PC-9 (cell line): ENCODE measurements at regions not wholly inside any gene's neighbourhood (a gene's known extent, or its start where the extent isn't known, plus 50 kb on each side); places are given as distances from the start of the nearest gene placed in this dataset.

ENCODE experiments used
- BruUV-seq: library from RNA; stranded (reverse); fragments of 400-500 nt; replicated peaks from 2 replicates; lab custom pipeline; 2021; lab: Mats Ljungman, UMichigan
- CTCF ChIA-PET: fragments of 300-600 bp; sonication (Branson Sonifier 250); formaldehyde crosslinking; loops from one replicate; lab custom pipeline; 2022; ENCODE audit warnings: antibody characterized with exemption; lab: Charles Lee
- POLR2A ChIA-PET: fragments of 300-600 bp; sonication (Branson Sonifier 250); formaldehyde crosslinking; loops from one replicate; lab custom pipeline; 2022; ENCODE audit warnings: antibody characterized with exemption; ENCODE audit not compliant: unreplicated experiment; lab: Charles Lee
- DNase-seq, 2 experiments: peaks; one replicate each; pipeline versions ENCODE4 v3.0.0 to v3.0.0-alpha.2; 2015 to 2022; ENCODE audit warnings: mixed read lengths in 1 of 2
- H2AFZ ChIP-seq: fragments of 200-600 bp; sonication (generic); 2 replicates; pipeline ENCODE4 v1.8.1; 2017; ENCODE audit warnings: antibody characterized with exemption
- H3F3A ChIP-seq: fragments of 200-600 bp; sonication (generic); 2 replicates; pipeline ENCODE4 v1.8.1; 2017; ENCODE audit warnings: antibody characterized with exemption, mild to moderate bottlenecking, low read depth; ENCODE audit not compliant: insufficient read depth
- H3K27ac ChIP-seq: fragments of 200-600 bp; sonication (generic); 2 replicates; pipeline ENCODE4 v1.6.1; 2016; ENCODE audit warnings: mixed run types
- H3K27me3 ChIP-seq: fragments of 200-600 bp; sonication (generic); 2 replicates; pipeline ENCODE4 v1.6.1; 2016; ENCODE audit warnings: low read depth, mixed run types; ENCODE audit not compliant: insufficient read depth
- H3K36me3 ChIP-seq: fragments of 200-600 bp; sonication (generic); 2 replicates; pipeline ENCODE4 v1.6.1; 2016; ENCODE audit warnings: low read depth, mixed run types
- H3K4me1 ChIP-seq: fragments of 200-600 bp; sonication (generic); replicated peaks from 2 replicates; pipeline ENCODE4 v1.6.1; 2016; ENCODE audit warnings: mixed run types; ENCODE audit not compliant: insufficient read depth
- H3K4me2 ChIP-seq: fragments of 200-600 bp; sonication (generic); 2 replicates; pipeline ENCODE4 v1.6.1; 2017; ENCODE audit warnings: mixed run types
- H3K4me3 ChIP-seq: fragments of 200-600 bp; sonication (generic); 2 replicates; pipeline ENCODE4 v1.6.1; 2016; ENCODE audit warnings: mixed run types
- H3K79me2 ChIP-seq: fragments of 200-600 bp; sonication (generic); 2 replicates; pipeline ENCODE4 v1.6.1; 2017; ENCODE audit warnings: low read depth, mixed run types
- H3K9me2 ChIP-seq: fragments of 200-600 bp; sonication (generic); 2 replicates; pipeline ENCODE4 v1.8.1; 2017; ENCODE audit warnings: mild to moderate bottlenecking; ENCODE audit not compliant: insufficient read depth
- H3K9me3 ChIP-seq: fragments of 200-600 bp; sonication (generic); 2 replicates; pipeline ENCODE4 v1.8.1; 2016; ENCODE audit warnings: low read depth; ENCODE audit not compliant: insufficient read depth
- H4K20me1 ChIP-seq: fragments of 200-600 bp; sonication (generic); 2 replicates; pipeline ENCODE4 v1.8.1; 2017; ENCODE audit not compliant: insufficient read depth
- EZH2 ChIP-seq: fragments of 200-600 bp; sonication (generic); IDR thresholded peaks from 2 replicates; pipeline ENCODE4 v1.8.0; 2017; ENCODE audit warnings: antibody characterized with exemption, low read depth
- intact Hi-C: fragments of 100-400 bp; cut with micrococcal nuclease; formaldehyde crosslinking; loops from one replicate; pipeline ENCODE4 v1.10.0; 2022; ENCODE audit not compliant: unreplicated experiment
- TF ChIP-seq, protein P1 (sequence below): fragments of 200-600 bp; sonication (generic); conservative IDR thresholded peaks from 2 replicates; pipeline ENCODE4 v1.6.1; 2017; ENCODE audit warnings: mixed run types, antibody characterized with exemption, mild to moderate bottlenecking, moderate library complexity

GRCh38 chr5:119876522-119876921 is 247.2 kb downstream of the FAM170A start:
- H3F3A ChIP-seq: no peaks in the 10 kb centered on the region
- TF ChIP-seq EZH2: no peak
- TF ChIP-seq, protein P1, sequence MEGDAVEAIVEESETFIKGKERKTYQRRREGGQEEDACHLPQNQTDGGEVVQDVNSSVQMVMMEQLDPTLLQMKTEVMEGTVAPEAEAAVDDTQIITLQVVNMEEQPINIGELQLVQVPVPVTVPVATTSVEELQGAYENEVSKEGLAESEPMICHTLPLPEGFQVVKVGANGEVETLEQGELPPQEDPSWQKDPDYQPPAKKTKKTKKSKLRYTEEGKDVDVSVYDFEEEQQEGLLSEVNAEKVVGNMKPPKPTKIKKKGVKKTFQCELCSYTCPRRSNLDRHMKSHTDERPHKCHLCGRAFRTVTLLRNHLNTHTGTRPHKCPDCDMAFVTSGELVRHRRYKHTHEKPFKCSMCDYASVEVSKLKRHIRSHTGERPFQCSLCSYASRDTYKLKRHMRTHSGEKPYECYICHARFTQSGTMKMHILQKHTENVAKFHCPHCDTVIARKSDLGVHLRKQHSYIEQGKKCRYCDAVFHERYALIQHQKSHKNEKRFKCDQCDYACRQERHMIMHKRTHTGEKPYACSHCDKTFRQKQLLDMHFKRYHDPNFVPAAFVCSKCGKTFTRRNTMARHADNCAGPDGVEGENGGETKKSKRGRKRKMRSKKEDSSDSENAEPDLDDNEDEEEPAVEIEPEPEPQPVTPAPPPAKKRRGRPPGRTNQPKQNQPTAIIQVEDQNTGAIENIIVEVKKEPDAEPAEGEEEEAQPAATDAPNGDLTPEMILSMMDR: no peak
- no peaks in the 10 kb centered on the region for H3K9me3 ChIP-seq
- BruUV-seq: no TSS peak
- H3K4me1 ChIP-seq: no peaks in the 10 kb centered on the region
- no peak for DNase-seq
- ChIA-PET CTCF (interaction anchor here (0.7 kb wide), 1 partner anchor 697 kb away, joined by 3 read pairs; no protein-coding TSS in a partner anchor), POLR2A (no interaction called here)
- H3K27me3 ChIP-seq: no peaks in the 10 kb centered on the region
- H3K4me3 ChIP-seq: no peak overlapping the region
- H3K9me2 ChIP-seq: no peaks in the 10 kb centered on the region
- intact Hi-C loops: no loop called here
- no peak overlapping the region for H2AFZ ChIP-seq
- no peaks in the 10 kb centered on the region for H3K79me2 ChIP-seq
- no peak overlapping the region for H3K4me2 ChIP-seq
- no peaks in the 10 kb centered on the region for H4K20me1 ChIP-seq
- H3K27ac ChIP-seq: no peak overlapping the region
- no peaks in the 10 kb centered on the region for H3K36me3 ChIP-seq

- CTCF ChIA-PET: no interaction called here
Observed at GRCh38 chr5:119878712-119879111, 249.4 kb downstream of the FAM170A start.

GRCh38 chr5:119879446-119879845 is 250.1 kb downstream of the FAM170A start:
- BruUV-seq: no TSS peak
- Histone ChIP-seq H3K27me3 (no peaks in the 10 kb centered on the region), H3K9me2 (no peaks in the 10 kb centered on the region), H3K4me3 (no peak overlapping the region), H3K79me2 (no peaks in the 10 kb centered on the region), H3K36me3 (no peaks in the 10 kb centered on the region), H2AFZ (no peak overlapping the region), H3K9me3 (no peaks in the 10 kb centered on the region), H3K27ac (no peak overlapping the region), H3F3A (no peaks in the 10 kb centered on the region), H4K20me1 (no peaks in the 10 kb centered on the region), H3K4me2 (no peak overlapping the region), H3K4me1 (no peaks in the 10 kb centered on the region)
- TF ChIP-seq, protein P1: no peak
- no peak for TF ChIP-seq EZH2
- intact Hi-C loops: no loop called here
- ChIA-PET POLR2A (no interaction called here), CTCF (no interaction called here)
- DNase-seq: no peak

More at GRCh38 chr5:119878712-119879111, 249.4 kb downstream of the FAM170A start:
- POLR2A ChIA-PET: no interaction called here
- TF ChIP-seq, protein P1: no peak
- TF ChIP-seq EZH2: no peak
- H3F3A ChIP-seq: no peaks in the 10 kb centered on the region
- peak in 1 of 2 experiments; percentile 5 for DNase-seq
- H3K9me2 ChIP-seq: no peaks in the 10 kb centered on the region
- H2AFZ ChIP-seq: no peak overlapping the region
- no peak overlapping the region for H3K27ac ChIP-seq
- BruUV-seq: no TSS peak
- H3K36me3 ChIP-seq: no peaks in the 10 kb centered on the region
- H3K4me2 ChIP-seq: no peak overlapping the region
- no peaks in the 10 kb centered on the region for H4K20me1 ChIP-seq
- H3K79me2 ChIP-seq: no peaks in the 10 kb centered on the region
- intact Hi-C loops: no loop called here
- no peaks in the 10 kb centered on the region for H3K4me1 ChIP-seq
- no peaks in the 10 kb centered on the region for H3K9me3 ChIP-seq
- no peaks in the 10 kb centered on the region for H3K27me3 ChIP-seq
- H3K4me3 ChIP-seq: no peak overlapping the region
